HepG2 (cell line): ENCODE measurements at regions not wholly inside any gene's neighbourhood (a gene's known extent, or its start where the extent isn't known, plus 50 kb on each side); places are given as distances from the start of the nearest gene placed in this dataset.

Experiments
- ATAC-seq: fragments of 200-7000 bp; cut with Tn5 transposase; 3 replicates; pipeline ENCODE4 v1.9.1; 2020; ENCODE audit warnings: mild to moderate bottlenecking, moderate library complexity
- BruUV-seq: library from RNA; stranded (reverse); fragments of 400-500 nt; replicated peaks from 2 replicates; lab custom pipeline; 2021; lab: Mats Ljungman, UMichigan
- CTCF ChIA-PET: fragments of 300-600 bp; formaldehyde crosslinking; extraction: SDS; loops from one replicate; lab custom pipeline; 2021; ENCODE audit warnings: low total read pairs, inconsistent platforms, low intra/inter-chr PET ratio; lab: Yijun Ruan, JAX
- POLR2A ChIA-PET: fragments of 350-600 bp; sonication (Branson Sonifier 250); formaldehyde crosslinking; loops from one replicate; lab custom pipeline; 2020; ENCODE audit warnings: antibody characterized with exemption, inconsistent platforms; lab: Yijun Ruan, JAX
- DNase-seq: peaks from one replicate; pipeline ENCODE4 v3.0.0-alpha.2; 2015; ENCODE audit warnings: low spot score
- FAIRE-seq: peaks from 3 replicates; lab custom pipeline; 2011; peaks lifted over from hg19 to GRCh38; lab: Jason Lieb, UNC
- H2AFZ ChIP-seq: one replicate; pipeline ENCODE4 v1.6.1; 2011; ENCODE audit warnings: low read length, inconsistent platforms
- H3K27ac ChIP-seq: fragments of 300-600 bp; 3 replicates; pipeline ENCODE4 v1.8.0; 2011; ENCODE audit warnings: mixed run types, mild to moderate bottlenecking, mixed read lengths, low read length, inconsistent platforms; ENCODE audit not compliant: insufficient read depth; ENCODE audit errors: extremely low read length
- H3K27me3 ChIP-seq, 2 experiments: fragments of 200-600 bp in 1 of 2; 2 replicates in 1 of 2; 3 replicates in 1 of 2; pipeline versions ENCODE4 v1.6.0 to v1.8.0; 2011; ENCODE audit warnings: low read length in 2 of 2, mild to moderate bottlenecking in 2 of 2, moderate library complexity in 2 of 2, inconsistent platforms in 1 of 2; ENCODE audit not compliant: insufficient read depth in 2 of 2, control insufficient read depth in 1 of 2
- H3K36me3 ChIP-seq, 2 experiments: fragments of 200-600 bp in 1 of 2; replicated peaks in 1 of 2; 2 replicates in 1 of 2; 3 replicates in 1 of 2; pipeline versions ENCODE4 v1.5.1 to v1.8.0; 2011; ENCODE audit warnings: low read length in 2 of 2, inconsistent platforms in 1 of 2; ENCODE audit not compliant: insufficient read depth in 2 of 2, control insufficient read depth in 1 of 2
- H3K4me1 ChIP-seq: 2 replicates; pipeline ENCODE4 v1.5.1; 2012; ENCODE audit warnings: low read length, inconsistent platforms; ENCODE audit not compliant: insufficient read depth
- H3K4me2 ChIP-seq: 2 replicates; pipeline ENCODE4 v1.6.0; 2011; ENCODE audit warnings: low read depth, low read length, inconsistent platforms
- H3K4me3 ChIP-seq, 3 experiments: fragments of 200-600 bp in 1 of 3; sonication (generic), shearing (Covaris generic) in 1 of 3; replicated peaks in 1 of 3; 2 replicates each; pipeline ENCODE4 v1.5.1; 2011 to 2016; ENCODE audit warnings: low read length in 3 of 3, inconsistent platforms in 2 of 3, low read depth in 2 of 3, mild to moderate bottlenecking in 2 of 3, control low read depth in 1 of 3, mixed read lengths in 1 of 3; ENCODE audit not compliant: insufficient read depth in 1 of 3
- H3K79me2 ChIP-seq: one replicate; pipeline ENCODE4 v1.6.1; 2011; ENCODE audit warnings: low read length, inconsistent platforms; ENCODE audit not compliant: insufficient read depth
- H3K9ac ChIP-seq: 2 replicates; pipeline ENCODE4 v1.6.0; 2011; ENCODE audit warnings: mild to moderate bottlenecking, low read depth, low read length, inconsistent platforms; ENCODE audit not compliant: insufficient read depth
- H3K9me3 ChIP-seq: 2 replicates; pipeline ENCODE4 v1.5.1; 2012; ENCODE audit warnings: mild to moderate bottlenecking, low read length
- H4K20me1 ChIP-seq: 2 replicates; pipeline ENCODE4 v1.6.0; 2011; ENCODE audit warnings: inconsistent platforms, mild to moderate bottlenecking, low read length, moderate library complexity; ENCODE audit not compliant: insufficient read depth
- AHR ChIP-seq: IDR thresholded peaks from 2 replicates; pipeline ENCODE4 v1.6.1; 2018; ENCODE audit warnings: missing genetic modification reagents, missing compliant biosample characterization
- BHLHE40 ChIP-seq: IDR thresholded peaks from 2 replicates; pipeline ENCODE4 v1.6.1; 2011; ENCODE audit warnings: low read length, improper control_type of control experiment
- CREB1 ChIP-seq, 2 experiments: fragments of 450-650 bp in 1 of 2; IDR thresholded peaks; 2 replicates each; pipeline ENCODE4 v1.6.1; 2016 to 2017; ENCODE audit warnings: control low read depth in 1 of 2, mild to moderate bottlenecking in 1 of 2, missing compliant biosample characterization in 1 of 2, missing genetic modification characterization in 1 of 2
- HHEX ChIP-seq: IDR thresholded peaks from 2 replicates; pipeline ENCODE4 v1.6.1; 2016; ENCODE audit warnings: control low read depth
- PHF5A ChIP-seq: IDR thresholded peaks from one replicate; pipeline ENCODE4 v1.6.1; 2018; ENCODE audit warnings: low read depth, missing genetic modification reagents; ENCODE audit not compliant: unreplicated experiment
- SKIL ChIP-seq: sonication (generic); formaldehyde crosslinking; IDR thresholded peaks from 2 replicates; pipeline ENCODE4 v1.8.0; 2022; ENCODE audit warnings: missing genetic modification reagents, mild to moderate bottlenecking, moderate library complexity, borderline replicate concordance
- SMC3 ChIP-seq: IDR thresholded peaks from 2 replicates; pipeline ENCODE4 v1.6.1; 2011; ENCODE audit warnings: low read length, improper control_type of control experiment
- TBP ChIP-seq: sonication (generic); formaldehyde crosslinking; IDR thresholded peaks from 2 replicates; pipeline ENCODE4 v1.5.0; 2020; ENCODE audit warnings: missing genetic modification reagents
- YEATS4 ChIP-seq: sonication (generic); formaldehyde crosslinking; IDR thresholded peaks from 2 replicates; pipeline ENCODE4 v1.4.0; 2020; ENCODE audit warnings: missing genetic modification reagents, borderline replicate concordance
- whole genome bisulfite sequencing: methylation state at CpG from one replicate; pipeline ENCODE4 v1.1.6; 2017; ENCODE audit warnings: low lambda C conversion rate; 5-methylcytosine and 5-hydroxymethylcytosine counted together
- in situ Hi-C: cut with HindIII; loops from 2 replicates; pipeline ENCODE4 v1.10.0; 2017; ENCODE audit warnings: low pct_unique_long_range_greater_than_20kb; ENCODE audit not compliant: extremely low pct_ligation_motif_present
- intact Hi-C: fragments of 100-400 bp; cut with micrococcal nuclease; formaldehyde crosslinking; loops from one replicate; pipeline ENCODE4 v1.10.0; 2022; ENCODE audit not compliant: unreplicated experiment

- no TSS peak for BruUV-seq
- 18% methylated on average over 5 of the region's 5 CpGs for WGBS
These were observed 232.4 kb upstream of the AJAP1 start for GRCh38 chr1:4421986-4422385.

GRCh38 chr1:4422504-4423289, 231.7 kb upstream of the AJAP1 start:
- peaks cover 11% of the 10 kb centered on the region; the same call in 1 of the 2 replicates for H3K9me3 ChIP-seq
- in situ Hi-C loops (no loop called here), intact Hi-C loops (no loop called here)
- POLR2A ChIA-PET: no interaction called here
- DNase-seq: no peak
- WGBS: 36% methylated on average over 12 of the region's 18 CpGs
- CTCF ChIA-PET: no interaction called here
- FAIRE-seq: no peak
- H4K20me1 ChIP-seq: no peaks in the 10 kb centered on the region
- H3K27me3 ChIP-seq: no peaks in the 10 kb centered on the region; a peak in 1 of 5 replicates
- H2AFZ ChIP-seq: no peak overlapping the region
- H3K9ac ChIP-seq: no peak overlapping the region
- H3K36me3 ChIP-seq: no peaks in the 10 kb centered on the region
- no peak overlapping the region for H3K4me3 ChIP-seq
- no peaks in the 10 kb centered on the region for H3K79me2 ChIP-seq
- ATAC-seq: no peak
- no peak overlapping the region for H3K27ac ChIP-seq
- H3K4me1 ChIP-seq: no peaks in the 10 kb centered on the region
- H3K4me2 ChIP-seq: no peak overlapping the region
- no TSS peak for BruUV-seq
- TF ChIP-seq CREB1 (IDR thresholded peaks at IDR 0.05) (0 out of 2 replicates have a peak, but pooled peaks have one; percentile 28), CREB1 (CRISPR knock-in tag; IDR thresholded peaks at IDR 0.05) (no peak), SKIL (CRISPR knock-in tag) (no peak), AHR (CRISPR knock-in tag) (no peak), PHF5A (CRISPR knock-in tag) (no peak)

More at GRCh38 chr1:4421986-4422385, 232.4 kb upstream of the AJAP1 start:
- Histone ChIP-seq H3K4me2 (no peak overlapping the region), H3K27ac (no peak overlapping the region), H3K4me1 (no peaks in the 10 kb centered on the region), H4K20me1 (no peaks in the 10 kb centered on the region), H3K4me3 (no peak overlapping the region), H2AFZ (no peak overlapping the region), H3K36me3 (no peaks in the 10 kb centered on the region), H3K9me3 (peaks cover 11% of the 10 kb centered on the region; the same call in 1 of the 2 replicates), H3K27me3 (no peaks in the 10 kb centered on the region; a peak in 1 of 5 replicates), H3K9ac (no peak overlapping the region), H3K79me2 (no peaks in the 10 kb centered on the region)
- DNase-seq: no peak
- in situ Hi-C loops: no loop called here
- POLR2A ChIA-PET: no interaction called here
- FAIRE-seq: no peak
- no peak for ATAC-seq
- TF ChIP-seq SMC3 (no peak), TBP (CRISPR knock-in tag) (no peak), YEATS4 (CRISPR knock-in tag) (no peak), BHLHE40 (no peak), HHEX (no peak)
- intact Hi-C loops: no loop called here
- CTCF ChIA-PET: no interaction called here
